ENCODE measurements at regions not wholly inside any gene's neighbourhood (a gene's known extent, or its start where the extent isn't known, plus 50 kb on each side); places are given as distances from the start of the nearest gene placed in this dataset.
A peak's percentile ranks its signal among the peaks of the same experiment; 100 is the strongest.

DNA sequence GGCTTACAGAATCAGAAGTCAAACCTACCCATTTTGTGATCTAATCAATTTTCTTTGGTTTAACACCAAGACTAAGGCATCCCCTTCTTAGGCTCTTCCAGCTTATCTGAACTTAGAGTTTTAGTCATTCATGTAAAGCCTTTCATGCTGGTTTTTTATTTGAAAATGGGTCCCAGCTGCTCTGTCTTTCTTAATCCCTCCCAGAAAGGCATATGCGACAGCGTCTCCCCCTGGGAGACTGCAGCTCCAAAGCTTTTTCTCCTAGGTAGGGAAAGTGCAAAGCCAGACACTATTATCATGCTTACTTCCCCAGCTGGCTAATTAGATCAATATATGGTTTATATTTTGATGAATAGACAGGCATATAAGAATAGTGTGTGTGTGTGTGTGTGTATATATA is 96.6 kb upstream of the E2F7 start:
- TF ChIP-seq ZFX (IDR thresholded peaks at IDR 0.05): no peak
- no peak overlapping the region for H3K27ac ChIP-seq

DNA sequence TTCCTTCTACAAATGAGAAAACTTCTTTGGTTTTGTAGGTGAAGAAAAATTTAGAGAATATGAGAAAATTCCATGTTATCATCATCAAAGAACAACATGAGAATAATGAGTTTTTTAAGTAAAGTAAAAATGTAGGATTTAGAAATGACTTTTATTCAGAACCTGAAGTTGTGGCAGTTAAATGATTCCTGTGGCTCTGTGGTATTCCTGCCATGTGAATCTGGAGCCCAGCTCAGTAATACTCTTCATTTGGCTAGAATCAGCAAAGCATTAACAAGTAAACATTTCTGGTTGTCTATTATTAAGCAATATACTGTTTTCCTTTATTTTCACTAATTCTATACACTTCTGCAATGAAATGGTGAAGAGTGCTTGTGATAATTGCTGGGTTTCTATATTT is 95.6 kb upstream of the E2F7 start:
- TF ChIP-seq ZFX (IDR thresholded peaks at IDR 0.05): no peak
- TF ChIP-seq, protein P1, sequence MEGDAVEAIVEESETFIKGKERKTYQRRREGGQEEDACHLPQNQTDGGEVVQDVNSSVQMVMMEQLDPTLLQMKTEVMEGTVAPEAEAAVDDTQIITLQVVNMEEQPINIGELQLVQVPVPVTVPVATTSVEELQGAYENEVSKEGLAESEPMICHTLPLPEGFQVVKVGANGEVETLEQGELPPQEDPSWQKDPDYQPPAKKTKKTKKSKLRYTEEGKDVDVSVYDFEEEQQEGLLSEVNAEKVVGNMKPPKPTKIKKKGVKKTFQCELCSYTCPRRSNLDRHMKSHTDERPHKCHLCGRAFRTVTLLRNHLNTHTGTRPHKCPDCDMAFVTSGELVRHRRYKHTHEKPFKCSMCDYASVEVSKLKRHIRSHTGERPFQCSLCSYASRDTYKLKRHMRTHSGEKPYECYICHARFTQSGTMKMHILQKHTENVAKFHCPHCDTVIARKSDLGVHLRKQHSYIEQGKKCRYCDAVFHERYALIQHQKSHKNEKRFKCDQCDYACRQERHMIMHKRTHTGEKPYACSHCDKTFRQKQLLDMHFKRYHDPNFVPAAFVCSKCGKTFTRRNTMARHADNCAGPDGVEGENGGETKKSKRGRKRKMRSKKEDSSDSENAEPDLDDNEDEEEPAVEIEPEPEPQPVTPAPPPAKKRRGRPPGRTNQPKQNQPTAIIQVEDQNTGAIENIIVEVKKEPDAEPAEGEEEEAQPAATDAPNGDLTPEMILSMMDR (conservative IDR thresholded peaks at IDR 0.05): no peak
- no peak overlapping the region for H3K27ac ChIP-seq

DNA sequence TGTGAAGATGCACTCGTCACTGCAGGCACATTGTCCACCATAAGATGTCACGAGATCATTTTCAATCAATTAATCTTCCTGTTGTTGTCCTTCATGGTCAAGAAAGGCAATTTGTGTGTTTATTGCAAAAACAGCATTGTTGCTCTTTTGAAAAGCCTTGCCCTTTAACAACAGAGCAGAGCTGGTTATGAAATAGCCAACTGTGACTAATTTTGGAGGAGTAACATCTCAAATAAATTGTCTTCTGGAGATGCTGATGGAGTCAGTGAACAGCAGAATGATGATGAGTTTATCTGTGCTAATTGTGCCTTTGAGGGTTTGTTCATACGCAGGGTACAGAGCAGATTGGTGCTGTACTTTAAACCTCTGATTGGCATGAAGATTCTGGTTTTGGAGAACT is 88.3 kb upstream of the E2F7 start:
- TF ChIP-seq, protein P1 (conservative IDR thresholded peaks at IDR 0.05): no peak
- TF ChIP-seq ZFX (IDR thresholded peaks at IDR 0.05): no peak
- no peak overlapping the region for H3K27ac ChIP-seq

DNA sequence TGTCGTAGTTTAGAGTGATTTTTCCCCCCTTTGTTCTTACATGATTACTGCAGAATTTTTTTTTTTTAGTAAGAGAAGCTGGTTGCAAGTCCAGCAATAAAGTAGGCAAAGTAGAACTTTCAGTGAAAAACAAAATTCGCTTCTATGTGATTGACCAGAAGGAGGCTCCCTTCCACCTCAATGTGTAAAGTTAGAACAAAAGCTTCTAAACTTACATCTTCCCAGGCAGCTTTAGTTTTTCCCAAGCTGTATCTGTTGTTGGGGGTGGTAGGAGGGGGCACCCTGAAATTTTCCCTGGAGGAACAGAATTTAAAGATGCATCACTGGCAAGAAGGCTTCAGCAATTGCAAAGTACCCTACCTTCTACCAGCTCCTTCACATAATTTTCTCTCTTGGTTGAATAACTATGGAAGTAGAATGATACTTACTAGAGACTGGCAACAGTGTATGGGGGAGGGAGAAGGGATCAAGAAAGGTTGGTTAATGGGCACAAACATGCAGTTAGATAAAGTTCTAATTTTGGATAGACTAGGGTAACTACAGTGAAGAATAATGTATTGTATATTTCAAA is 87.3 kb upstream of the E2F7 start:
- TF ChIP-seq, protein P1 (conservative IDR thresholded peaks at IDR 0.05): peak; percentile 74
- TF ChIP-seq ZFX (IDR thresholded peaks at IDR 0.05): no peak
- H3K27ac ChIP-seq: no peak overlapping the region

DNA sequence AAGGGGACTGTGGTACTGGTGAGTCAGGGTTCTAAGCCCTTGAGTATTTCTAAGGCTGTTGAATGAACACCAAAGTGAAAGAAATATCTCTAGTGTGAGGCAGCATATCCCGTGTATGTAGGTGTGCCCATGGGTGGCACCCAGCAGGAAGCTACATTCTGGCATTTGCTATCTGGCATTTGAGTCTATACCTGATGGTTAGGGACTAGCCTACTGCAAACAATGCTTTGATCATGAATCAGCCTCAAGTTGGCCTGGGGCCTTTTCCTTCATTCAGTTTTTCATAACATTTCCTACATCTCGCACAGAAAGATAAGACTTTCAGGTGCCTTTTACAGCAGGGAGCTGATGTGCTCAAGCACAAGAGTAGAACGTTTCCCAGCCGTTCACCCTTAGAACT is 85.7 kb upstream of the E2F7 start:
- TF ChIP-seq ZFX (IDR thresholded peaks at IDR 0.05): no peak
- TF ChIP-seq, protein P1 (conservative IDR thresholded peaks at IDR 0.05): no peak
- no peak overlapping the region for H3K27ac ChIP-seq

DNA sequence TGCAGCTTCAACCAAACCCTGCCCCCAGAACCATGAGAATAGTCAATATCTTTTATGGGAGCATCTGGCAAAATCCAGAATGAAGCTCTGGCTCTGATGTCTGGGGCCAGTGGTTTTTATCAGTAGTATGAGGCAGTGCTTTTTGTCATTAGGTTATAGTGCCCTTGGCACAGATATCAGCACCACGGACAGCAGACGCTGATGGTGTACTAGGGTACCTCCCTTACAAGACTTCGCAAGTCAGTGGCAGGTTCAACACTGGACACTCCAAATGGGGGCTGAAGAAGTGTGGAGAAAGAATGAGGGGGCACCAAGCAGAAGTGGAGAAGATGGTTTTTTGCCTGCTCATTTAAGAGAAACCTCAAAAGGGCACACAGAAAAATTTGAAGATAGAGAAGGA is 68.2 kb upstream of the E2F7 start:
- no peak for TF ChIP-seq ZFX (IDR thresholded peaks at IDR 0.05)
- TF ChIP-seq, protein P1 (conservative IDR thresholded peaks at IDR 0.05): no peak

DNA sequence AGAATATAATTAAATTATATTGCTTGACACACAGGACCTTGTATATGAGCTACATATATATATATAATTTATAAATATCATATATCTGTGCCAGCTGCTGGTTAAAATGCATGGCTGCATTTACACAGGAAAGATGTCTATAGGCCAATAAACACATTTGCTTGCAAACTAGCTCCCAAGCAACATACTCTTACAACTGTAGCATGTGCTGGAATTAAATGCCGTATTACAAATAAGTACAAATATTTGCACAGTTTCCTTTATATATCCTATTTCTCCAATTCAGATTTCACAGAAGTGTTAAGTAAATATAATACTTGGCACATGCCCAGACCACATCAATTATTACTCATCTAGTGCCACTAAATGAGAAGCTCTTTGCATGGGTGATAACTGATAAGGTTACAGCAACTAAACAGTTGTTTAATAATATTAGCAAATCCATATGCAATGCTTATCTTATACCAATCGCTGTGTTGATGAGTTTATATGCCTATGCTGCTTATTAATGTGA is 66.7 kb upstream of the E2F7 start:
- TF ChIP-seq, protein P1 (conservative IDR thresholded peaks at IDR 0.05): no peak
- no peak for TF ChIP-seq ZFX (IDR thresholded peaks at IDR 0.05)
- no peak overlapping the region for H3K27ac ChIP-seq

More for the DNA sequence above, 68.2 kb upstream of the E2F7 start:
- no peak overlapping the region for H3K27ac ChIP-seq

DNA sequence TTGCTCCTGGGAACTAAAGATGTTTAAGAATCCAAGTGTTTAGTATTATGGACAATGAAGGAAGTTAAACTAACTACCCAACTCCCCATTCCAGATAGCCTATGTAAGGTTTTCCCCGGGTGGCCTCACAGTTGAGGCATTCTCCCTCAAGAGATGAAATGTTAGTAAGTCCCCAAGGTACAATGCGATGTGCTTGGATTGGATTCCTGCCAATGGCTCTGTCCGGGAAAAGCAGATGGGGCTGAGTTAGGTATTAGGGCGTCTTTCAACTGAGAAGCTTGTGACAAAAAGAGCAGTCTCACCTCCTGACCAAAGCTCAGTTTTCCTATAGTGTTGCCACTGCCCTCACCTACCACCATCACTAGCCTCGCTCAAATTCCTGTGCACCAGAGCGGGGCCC is 64.8 kb upstream of the E2F7 start:
- TF ChIP-seq, protein P1 (conservative IDR thresholded peaks at IDR 0.05): no peak
- TF ChIP-seq ZFX (IDR thresholded peaks at IDR 0.05): no peak
- H3K27ac ChIP-seq: no peak overlapping the region
